ENCODE measurements at regions not wholly inside any gene's neighbourhood (a gene's known extent, or its start where the extent isn't known, plus 50 kb on each side); places are given as distances from the start of the nearest gene placed in this dataset.

DNA sequence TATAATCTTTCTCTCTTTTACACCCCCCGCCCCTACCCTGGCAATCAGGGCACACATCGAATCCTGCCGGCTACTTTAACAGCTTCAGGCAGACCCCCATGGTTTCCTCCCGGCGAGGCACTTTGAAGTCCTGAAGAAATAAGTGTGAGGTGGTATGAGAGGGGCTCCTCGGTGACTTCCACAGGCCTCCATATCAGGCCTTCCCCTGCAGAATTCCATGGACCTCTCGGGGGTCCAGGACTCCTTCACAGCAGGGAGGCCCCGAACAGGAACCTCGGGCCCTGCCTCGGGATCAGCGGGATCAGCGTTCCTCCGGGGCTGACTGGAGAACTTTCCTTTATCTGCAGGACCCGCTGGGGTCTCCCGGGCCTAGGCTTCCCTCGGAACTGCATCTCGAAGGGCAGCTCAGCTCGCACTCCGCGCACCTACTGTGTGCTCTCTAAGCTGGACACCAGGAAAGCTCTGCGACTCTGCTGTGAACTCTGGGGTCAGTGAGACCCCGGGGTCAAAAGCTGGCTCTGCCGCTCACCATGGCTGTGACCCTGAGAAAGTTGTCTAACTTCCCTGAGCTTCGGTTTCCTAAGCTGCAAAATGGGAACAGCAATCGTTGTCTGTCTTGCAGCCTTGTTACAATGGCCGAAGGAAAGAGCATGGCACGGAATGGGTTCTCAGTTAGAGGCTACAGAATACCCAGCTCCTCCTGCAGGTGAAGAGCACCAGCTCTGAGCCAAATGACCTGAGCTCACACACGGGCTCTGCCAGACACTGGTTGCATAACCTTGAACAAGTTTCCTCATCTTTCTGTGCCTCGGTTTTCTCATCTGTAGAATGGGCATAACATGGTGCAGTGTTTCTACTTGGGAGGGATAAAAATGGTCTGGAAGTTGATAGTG lies 97.4 kb upstream of the ID2 start:
- TF ChIP-seq CTCF (IDR thresholded peaks at IDR 0.05; ENCODE audit: low read depth, low read length): no peak
- H3K4me3 ChIP-seq (ENCODE audit: low read depth, low read length): no peak overlapping the region

- no peak for TF ChIP-seq CTCF (IDR thresholded peaks at IDR 0.05; ENCODE audit: low read depth, low read length)
- no peak overlapping the region for H3K4me3 ChIP-seq (ENCODE audit: low read depth, low read length)
Observed at GRCh38 chr2:8586457-8587051, 95.3 kb upstream of the ID2 start.

GRCh38 chr2:8587251-8587791 lies 94.5 kb upstream of the ID2 start:
- no peak for TF ChIP-seq CTCF (IDR thresholded peaks at IDR 0.05; ENCODE audit: low read depth, low read length)

GRCh38 chr2:8587920-8588830 lies 93.7 kb upstream of the ID2 start:
- TF ChIP-seq CTCF (IDR thresholded peaks at IDR 0.05; ENCODE audit: low read depth, low read length): no peak

More at GRCh38 chr2:8587251-8587791, 94.5 kb upstream of the ID2 start:
- no peak overlapping the region for H3K4me3 ChIP-seq (ENCODE audit: low read depth, low read length)

DNA sequence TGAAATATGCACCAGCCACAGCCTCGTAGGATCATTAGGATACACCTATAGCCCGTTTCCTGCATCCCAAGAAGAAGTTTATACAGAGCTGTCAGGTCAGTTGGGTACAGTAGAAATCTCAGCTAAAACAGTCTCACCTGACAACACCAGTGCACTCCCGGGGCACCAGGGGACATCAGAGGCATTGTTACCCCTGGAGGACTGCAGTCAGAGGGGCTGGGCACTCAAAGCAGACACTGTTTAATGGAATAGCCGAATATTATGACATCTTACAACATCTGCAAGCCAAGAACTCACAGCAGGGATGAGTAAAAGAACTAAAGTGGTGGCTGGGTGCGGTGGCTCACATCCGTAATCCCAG lies 93.0 kb upstream of the ID2 start:
- TF ChIP-seq CTCF (IDR thresholded peaks at IDR 0.05; ENCODE audit: low read depth, low read length): no peak
- no peak overlapping the region for H3K4me3 ChIP-seq (ENCODE audit: low read depth, low read length)

More at GRCh38 chr2:8587920-8588830, 93.7 kb upstream of the ID2 start:
- H3K4me3 ChIP-seq (ENCODE audit: low read depth, low read length): no peak overlapping the region

DNA sequence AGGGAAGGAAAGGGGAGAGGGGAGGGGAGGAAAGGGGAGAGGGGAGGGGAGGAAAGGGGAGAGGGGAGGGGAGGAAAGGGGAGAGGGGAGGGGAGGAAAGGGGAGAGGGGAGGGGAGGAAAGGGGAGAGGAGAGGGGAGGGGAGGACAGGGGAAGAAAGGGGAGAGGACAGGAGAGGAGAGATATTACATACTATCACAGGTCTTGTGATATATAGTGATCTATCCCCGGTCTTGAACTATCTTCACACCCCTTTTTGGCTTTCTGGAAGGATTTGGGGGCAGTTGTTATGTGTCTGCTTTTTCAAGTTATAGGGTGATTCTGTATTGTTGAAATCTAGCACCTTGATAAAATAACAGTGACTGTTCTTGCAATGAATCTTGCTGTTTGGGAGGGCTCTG lies 92.1 kb upstream of the ID2 start:
- TF ChIP-seq CTCF (IDR thresholded peaks at IDR 0.05; ENCODE audit: low read depth, low read length): no peak
- no peak overlapping the region for H3K4me3 ChIP-seq (ENCODE audit: low read depth, low read length)
